Hippocampal formation (tissue), 2 donors: ENCODE measurements at regions not wholly inside any gene's neighbourhood (a gene's known extent, or its start where the extent isn't known, plus 50 kb on each side); places are given as distances from the start of the nearest gene placed in this dataset.
"Not testable (repeated sequence)": the region's sequence is repeated elsewhere in the genome, so short reads cannot be mapped to it uniquely, and the experiment has no call there.

Experiments
- DNase-seq, 2 donors: peaks; one replicate each; lab custom pipeline; 2025; lab: John Stamatoyannopoulos, UW

GRCh38 chr4:23958749-23959148, 68.9 kb upstream of the PPARGC1A start:
- no peak for DNase-seq

GRCh38 chr4:23957465-23957864, 67.6 kb upstream of the PPARGC1A start:
- DNase-seq, result no peak

- DNase-seq, result no peak
These were observed 66.9 kb upstream of the PPARGC1A start for GRCh38 chr4:23956601-23957364.

- DNase-seq, result no peak
These were observed 62.4 kb upstream of the PPARGC1A start for GRCh38 chr4:23952258-23952657.

- DNase-seq, result no peak
These were observed 58.0 kb upstream of the PPARGC1A start for GRCh38 chr4:23947826-23948225.

- DNase-seq, result no peak
These were observed 56.5 kb upstream of the PPARGC1A start for GRCh38 chr4:23946299-23946698.

GRCh38 chr4:23945451-23946017, 55.7 kb upstream of the PPARGC1A start:
- DNase-seq, result no peak

- not testable (repeated sequence) for DNase-seq
These were observed 54.7 kb upstream of the PPARGC1A start for GRCh38 chr4:23944556-23944955.

GRCh38 chr4:23943478-23943877, 53.6 kb upstream of the PPARGC1A start:
- no peak for DNase-seq

- no peak for DNase-seq
These were observed 52.6 kb upstream of the PPARGC1A start for GRCh38 chr4:23942471-23942870.
